ENCODE measurements at regions not wholly inside any gene's neighbourhood (a gene's known extent, or its start where the extent isn't known, plus 50 kb on each side); places are given as distances from the start of the nearest gene placed in this dataset.

DNA sequence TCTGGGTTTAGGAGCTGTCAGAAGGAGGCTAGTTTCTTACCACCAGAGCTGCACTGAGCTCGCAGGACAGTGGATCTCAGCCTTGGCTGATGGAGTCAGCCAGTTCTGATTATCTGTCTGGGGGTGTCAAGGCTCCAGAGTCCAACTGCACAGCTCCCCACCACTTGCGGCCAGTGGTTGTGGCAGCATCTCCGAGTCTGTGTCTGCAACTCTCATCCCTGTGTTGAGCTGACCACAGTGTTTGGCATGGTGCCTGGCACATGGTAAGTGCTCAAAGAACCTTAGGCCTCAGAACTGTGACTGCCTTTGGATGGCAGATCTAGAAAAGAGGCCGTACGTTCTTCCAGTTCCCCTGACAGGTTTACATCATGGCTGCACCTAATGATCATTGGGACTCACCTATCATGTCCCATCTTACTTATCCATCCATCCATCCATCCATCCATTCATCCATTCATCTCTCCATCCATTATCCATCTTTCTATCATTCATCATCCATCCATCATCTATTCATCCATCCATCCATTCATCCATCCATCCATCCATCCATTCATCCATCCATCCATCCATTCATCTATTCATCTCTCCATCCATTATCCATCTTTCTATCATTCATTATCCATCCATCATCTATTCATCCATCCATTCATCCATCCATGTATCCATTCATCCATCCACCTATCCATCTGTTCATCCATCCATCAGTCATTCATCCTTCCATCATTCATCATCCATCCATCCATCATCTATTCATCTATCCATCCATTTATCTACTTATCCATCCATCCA lies 114.5 kb downstream of the CRYAA start:
- TF ChIP-seq GATA2 (IDR thresholded peaks at IDR 0.05; ENCODE audit: low read depth, low read length) (no peak), GATA3 (IDR thresholded peaks at IDR 0.05; ENCODE audit: low read depth, low read length) (no peak)
